HEK293 (cell line): ENCODE measurements at regions not wholly inside any gene's neighbourhood (a gene's known extent, or its start where the extent isn't known, plus 50 kb on each side); places are given as distances from the start of the nearest gene placed in this dataset.

Experiments
- CTCF ChIA-PET: fragments of 350-600 bp; formaldehyde crosslinking; extraction: SDS; loops from one replicate; lab custom pipeline; 2021; ENCODE audit warnings: antibody characterized with exemption; lab: Yijun Ruan, JAX
- POLR2A ChIA-PET: fragments of 300-600 bp; formaldehyde crosslinking; extraction: SDS; loops from one replicate; lab custom pipeline; 2020; ENCODE audit warnings: antibody characterized with exemption, inconsistent platforms; lab: Yijun Ruan, JAX
- H3K27ac ChIP-seq: fragments of 200-500 bp; sonication (Bioruptor generic); 2 replicates; pipeline ENCODE4 v1.5.1; 2014; ENCODE audit warnings: low read depth, low read length, control low read depth, inconsistent platforms; ENCODE audit errors: extremely low read depth
- H3K36me3 ChIP-seq, 2 experiments: fragments of 200-500 bp in 1 of 2; sonication (Bioruptor generic) in 1 of 2; 1 replicate in 1 of 2; 2 replicates in 1 of 2; pipeline ENCODE4 v1.5.1; 2014 to 2017; ENCODE audit warnings: inconsistent platforms in 2 of 2, low read length in 2 of 2; ENCODE audit not compliant: control insufficient read depth in 2 of 2, insufficient read depth in 1 of 2
- H3K4me1 ChIP-seq: fragments of 200-500 bp; sonication (Bioruptor generic); 2 replicates; pipeline ENCODE4 v1.5.1; 2014; ENCODE audit warnings: mild to moderate bottlenecking, low read length, inconsistent platforms; ENCODE audit not compliant: control insufficient read depth, insufficient read depth
- H3K4me3 ChIP-seq: 2 replicates; pipeline ENCODE4 v1.5.1; 2011; ENCODE audit warnings: low read depth, mild to moderate bottlenecking, control low read depth, low read length, moderate library complexity
- H3K9me3 ChIP-seq: fragments of 200-500 bp; sonication (Bioruptor generic); 2 replicates; pipeline ENCODE4 v1.5.1; 2014; ENCODE audit warnings: low read depth, low read length, inconsistent platforms; ENCODE audit not compliant: control insufficient read depth, insufficient read depth
- ATF2 ChIP-seq: fragments of 450-650 bp; formaldehyde crosslinking; IDR thresholded peaks from 2 replicates; pipeline ENCODE4 v1.5.1; 2016; ENCODE audit warnings: missing biosample characterization, missing genetic modification characterization, low read depth
- HOXD13 ChIP-seq: sonication (generic); formaldehyde crosslinking; IDR thresholded peaks from 2 replicates; pipeline ENCODE4 v1.8.0; 2022; ENCODE audit warnings: missing genetic modification reagents, borderline replicate concordance
- ZFHX2 ChIP-seq: fragments of 450-650 bp; formaldehyde crosslinking; conservative IDR thresholded peaks from 2 replicates; pipeline ENCODE4 v1.5.1; 2016; ENCODE audit warnings: missing biosample characterization, missing genetic modification characterization
- ZNF302 ChIP-seq: fragments of 450-650 bp; formaldehyde crosslinking; IDR thresholded peaks from 2 replicates; pipeline ENCODE4 v1.5.1; 2016; ENCODE audit warnings: missing biosample characterization, missing genetic modification characterization, low read depth
- ZNF449 ChIP-seq: fragments of 450-650 bp; formaldehyde crosslinking; IDR thresholded peaks from 2 replicates; pipeline ENCODE4 v1.5.1; 2017; ENCODE audit warnings: missing biosample characterization, mild to moderate bottlenecking, missing genetic modification characterization, moderate library complexity
- ZNF596 ChIP-seq: fragments of 450-650 bp; IDR thresholded peaks from 2 replicates; pipeline ENCODE4 v1.5.0; 2018; ENCODE audit warnings: missing biosample characterization, mild to moderate bottlenecking, missing genetic modification characterization, moderate library complexity
- ZNF629 ChIP-seq: fragments of 450-650 bp; formaldehyde crosslinking; IDR thresholded peaks from 2 replicates; pipeline ENCODE4 v1.5.1; 2017; ENCODE audit warnings: missing biosample characterization, missing genetic modification characterization
- ZNF692 ChIP-seq: fragments of 450-650 bp; formaldehyde crosslinking; IDR thresholded peaks from 2 replicates; pipeline ENCODE4 v1.5.1; 2016; ENCODE audit warnings: missing biosample characterization, missing genetic modification characterization
- TF ChIP-seq, protein P1 (sequence below): fragments of 450-650 bp; formaldehyde crosslinking; IDR thresholded peaks from 2 replicates; pipeline ENCODE4; 2016; ENCODE audit warnings: missing biosample characterization, missing genetic modification characterization

DNA sequence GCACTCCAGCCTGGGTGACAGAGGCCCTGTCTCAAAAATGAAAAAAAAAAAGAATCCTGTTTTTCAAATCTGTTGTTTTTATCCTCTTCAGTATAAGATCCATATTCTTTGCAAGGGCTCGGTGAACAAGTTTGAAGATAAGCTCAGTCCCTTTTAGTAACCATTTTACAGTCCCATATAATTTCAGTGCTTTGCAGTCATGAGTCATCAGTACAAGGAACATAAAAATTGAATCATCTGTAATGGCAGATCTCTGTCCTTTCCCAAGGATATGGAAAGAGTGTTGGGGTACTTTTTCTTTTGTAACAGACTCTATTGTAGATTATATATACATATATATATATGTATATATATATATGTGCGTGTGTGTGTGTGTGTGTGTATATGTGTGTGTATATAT is 52.2 kb upstream of the ZPBP start:
- ChIA-PET CTCF (interaction anchor here (0.6 to 3.9 kb wide), 5 partner anchors 78 to 720 kb away, joined by 3 to 18 read pairs (median 4); no protein-coding TSS in a partner anchor), POLR2A (no interaction called here)
- TF ChIP-seq ZNF692, result no peak
- TF ChIP-seq ZNF302, result no peak
- TF ChIP-seq ZNF449 (tag by site-specific recombination), result no peak
- TF ChIP-seq ZNF596 (tag by site-specific recombination), result no peak
- TF ChIP-seq ZNF629 (tag by site-specific recombination), result no peak
- TF ChIP-seq HOXD13 (CRISPR knock-in tag), result no peak
- TF ChIP-seq ATF2 (tag by site-specific recombination), result no peak
- no peak for TF ChIP-seq ZFHX2 (tag by site-specific recombination)
- TF ChIP-seq, protein P1, sequence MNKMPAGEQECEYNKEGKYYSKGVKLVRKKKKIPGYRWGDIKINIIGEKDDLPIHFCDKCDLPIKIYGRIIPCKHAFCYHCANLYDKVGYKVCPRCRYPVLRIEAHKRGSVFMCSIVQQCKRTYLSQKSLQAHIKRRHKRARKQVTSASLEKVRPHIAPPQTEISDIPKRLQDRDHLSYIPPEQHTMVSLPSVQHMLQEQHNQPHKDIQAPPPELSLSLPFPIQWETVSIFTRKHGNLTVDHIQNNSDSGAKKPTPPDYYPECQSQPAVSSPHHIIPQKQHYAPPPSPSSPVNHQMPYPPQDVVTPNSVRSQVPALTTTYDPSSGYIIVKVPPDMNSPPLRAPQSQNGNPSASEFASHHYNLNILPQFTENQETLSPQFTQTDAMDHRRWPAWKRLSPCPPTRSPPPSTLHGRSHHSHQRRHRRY (tag by site-specific recombination), result no peak
- Histone ChIP-seq H3K4me3 (no peak overlapping the region), H3K9me3 (no peaks in the 10 kb centered on the region), H3K27ac (no peak overlapping the region), H3K36me3 (no peaks in the 10 kb centered on the region), H3K4me1 (no peaks in the 10 kb centered on the region)
